Fibroblast of lung (primary cell): ENCODE measurements at regions not wholly inside any gene's neighbourhood (a gene's known extent, or its start where the extent isn't known, plus 50 kb on each side); places are given as distances from the start of the nearest gene placed in this dataset.

ENCODE experiments used
- DNase-seq, 2 donors: peaks; one replicate each; pipeline versions ENCODE4 v3.0.0 to v3.0.0-alpha.2; 2010; ENCODE audit warnings: low read depth in 2 of 2
- H2AFZ ChIP-seq: 2 replicates; pipeline ENCODE4 v1.5.1; 2012; ENCODE audit warnings: low read length, control low read depth, inconsistent platforms
- H3K27ac ChIP-seq: 2 replicates; pipeline ENCODE4 v1.5.1; 2011; ENCODE audit warnings: low read length, control low read depth; ENCODE audit not compliant: insufficient read depth
- H3K27me3 ChIP-seq: 2 replicates; pipeline ENCODE4 v1.5.1; 2011; ENCODE audit warnings: mild to moderate bottlenecking, low read length; ENCODE audit not compliant: control insufficient read depth, insufficient read depth
- H3K36me3 ChIP-seq: 2 replicates; pipeline ENCODE4 v1.5.1; 2011; ENCODE audit warnings: low read length; ENCODE audit not compliant: control insufficient read depth, insufficient read depth
- H3K4me1 ChIP-seq: 2 replicates; pipeline ENCODE4 v1.5.1; 2011; ENCODE audit warnings: low read length; ENCODE audit not compliant: control insufficient read depth, insufficient read depth; ENCODE audit errors: extremely low read depth
- H3K4me2 ChIP-seq: 2 replicates; pipeline ENCODE4 v1.5.1; 2011; ENCODE audit warnings: low read length, control low read depth; ENCODE audit not compliant: insufficient read depth; ENCODE audit errors: extremely low read depth
- H3K4me3 ChIP-seq, 4 experiments: fragments of 200-600 bp in 1 of 4; sonication (generic) in 1 of 4; replicated peaks in 1 of 4; 2 replicates each; pipeline ENCODE4 v1.5.1; 2011 to 2016; ENCODE audit warnings: low read length in 4 of 4, low read depth in 3 of 4, mild to moderate bottlenecking in 3 of 4, control low read depth in 2 of 4, inconsistent platforms in 1 of 4, mixed read lengths in 1 of 4; ENCODE audit not compliant: insufficient read depth in 1 of 4; ENCODE audit errors: control extremely low read depth in 1 of 4
- H3K79me2 ChIP-seq: 2 replicates; pipeline ENCODE4 v1.5.1; 2012; ENCODE audit warnings: mild to moderate bottlenecking, low read length, inconsistent platforms; ENCODE audit not compliant: control insufficient read depth, insufficient read depth
- H3K9ac ChIP-seq: 2 replicates; pipeline ENCODE4 v1.5.1; 2011; ENCODE audit warnings: mild to moderate bottlenecking, low read length, control low read depth; ENCODE audit not compliant: insufficient read depth
- H3K9me3 ChIP-seq: 2 replicates; pipeline ENCODE4 v1.5.1; 2012; ENCODE audit warnings: low read depth, low read length; ENCODE audit not compliant: control insufficient read depth, insufficient read depth
- H4K20me1 ChIP-seq: 2 replicates; pipeline ENCODE4 v1.5.1; 2011; ENCODE audit warnings: low read length; ENCODE audit not compliant: control insufficient read depth, insufficient read depth; ENCODE audit errors: extremely low read depth
- CTCF ChIP-seq, 2 donors: IDR thresholded peaks in 1 of 2; conservative IDR thresholded peaks in 1 of 2; 1 replicate in 1 of 2; 2 replicates in 1 of 2; pipeline ENCODE4 v1.5.1; 2011 to 2012; ENCODE audit warnings: low read length in 2 of 2, control low read depth in 1 of 2, inconsistent platforms in 1 of 2, low read depth in 1 of 2, mild to moderate bottlenecking in 1 of 2
- EZH2 ChIP-seq: IDR thresholded peaks from 2 replicates; pipeline ENCODE4 v1.5.1; 2012; ENCODE audit warnings: low read length, control low read depth, mild to moderate bottlenecking; ENCODE audit errors: missing control alignments

GRCh38 chr13:34086281-34086680, 268.3 kb downstream of the RFC3 start:
- Histone ChIP-seq H3K36me3 (no peaks in the 10 kb centered on the region), H3K27ac (no peak overlapping the region), H3K9ac (no peak overlapping the region), H3K27me3 (no peaks in the 10 kb centered on the region), H2AFZ (no peak overlapping the region), H4K20me1 (no peaks in the 10 kb centered on the region), H3K4me1 (no peaks in the 10 kb centered on the region), H3K9me3 (no peaks in the 10 kb centered on the region), H3K79me2 (no peaks in the 10 kb centered on the region), H3K4me2 (no peak overlapping the region), H3K4me3 (no peak overlapping the region)
- no peak for DNase-seq
- no peak for TF ChIP-seq EZH2
- no peak for TF ChIP-seq CTCF (conservative IDR thresholded peaks at IDR 0.05 in 1 of 2, IDR thresholded peaks at IDR 0.05 in 1 of 2; ENCODE audit: low read depth in 1 of 2, low read length in 2 of 2)

GRCh38 chr13:34087791-34088190, 269.8 kb downstream of the RFC3 start:
- no peak for DNase-seq
- Histone ChIP-seq H3K9me3 (no peaks in the 10 kb centered on the region), H3K79me2 (no peaks in the 10 kb centered on the region), H3K9ac (no peak overlapping the region), H4K20me1 (no peaks in the 10 kb centered on the region), H2AFZ (no peak overlapping the region), H3K27ac (no peak overlapping the region), H3K4me1 (no peaks in the 10 kb centered on the region), H3K4me2 (no peak overlapping the region), H3K4me3 (no peak overlapping the region), H3K27me3 (no peaks in the 10 kb centered on the region), H3K36me3 (no peaks in the 10 kb centered on the region)
- TF ChIP-seq EZH2 (no peak), CTCF (conservative IDR thresholded peaks at IDR 0.05 in 1 of 2, IDR thresholded peaks at IDR 0.05 in 1 of 2; ENCODE audit: low read depth in 1 of 2, low read length in 2 of 2) (no peak)

GRCh38 chr13:34103854-34104253, 285.9 kb downstream of the RFC3 start:
- TF ChIP-seq EZH2 (no peak), CTCF (conservative IDR thresholded peaks at IDR 0.05 in 1 of 2, IDR thresholded peaks at IDR 0.05 in 1 of 2; ENCODE audit: low read depth in 1 of 2, low read length in 2 of 2) (no peak)
- Histone ChIP-seq H3K27me3 (no peaks in the 10 kb centered on the region), H3K4me3 (no peak overlapping the region), H3K27ac (no peak overlapping the region), H3K4me2 (no peak overlapping the region), H3K36me3 (no peaks in the 10 kb centered on the region), H3K9ac (no peak overlapping the region), H3K4me1 (no peaks in the 10 kb centered on the region), H3K79me2 (no peaks in the 10 kb centered on the region), H3K9me3 (no peaks in the 10 kb centered on the region), H2AFZ (no peak overlapping the region), H4K20me1 (no peaks in the 10 kb centered on the region)
- DNase-seq: no peak
